HEK293T (cell line): ENCODE measurements at regions not wholly inside any gene's neighbourhood (a gene's known extent, or its start where the extent isn't known, plus 50 kb on each side); places are given as distances from the start of the nearest gene placed in this dataset.

Source experiments
- CTCF ChIA-PET: fragments of 350-600 bp; formaldehyde crosslinking; extraction: SDS; loops from one replicate; lab custom pipeline; 2021; ENCODE audit warnings: antibody characterized with exemption, inconsistent platforms; lab: Yijun Ruan, JAX
- POLR2A ChIA-PET: fragments of 350-600 bp; formaldehyde crosslinking; extraction: SDS; loops from one replicate; lab custom pipeline; 2020; ENCODE audit warnings: antibody characterized with exemption, inconsistent platforms; lab: Yijun Ruan, JAX
- DNase-seq: peaks from one replicate; pipeline ENCODE4 v3.0.0; 2012; ENCODE audit warnings: mixed read lengths; ENCODE audit errors: extremely low spot score
- ARNT ChIP-seq: fragments of 450-650 bp; IDR thresholded peaks from 2 replicates; pipeline ENCODE4 v1.6.1; 2017; ENCODE audit warnings: mild to moderate bottlenecking
- BHLHE40 ChIP-seq: fragments of 450-650 bp; IDR thresholded peaks from 2 replicates; pipeline ENCODE4 v1.6.1; 2016; ENCODE audit warnings: mild to moderate bottlenecking, moderate library complexity, borderline replicate concordance
- CTBP1 ChIP-seq: fragments of 450-650 bp; IDR thresholded peaks from 2 replicates; pipeline ENCODE4 v1.6.1; 2016; ENCODE audit warnings: borderline replicate concordance
- ELF4 ChIP-seq: fragments of 450-650 bp; IDR thresholded peaks from 2 replicates; pipeline ENCODE4 v1.6.1; 2017; ENCODE audit warnings: antibody characterized with exemption
- FOXA1 ChIP-seq: fragments of 450-650 bp; IDR thresholded peaks from 2 replicates; pipeline ENCODE4 v1.6.1; 2016; ENCODE audit warnings: mild to moderate bottlenecking
- FOXK2 ChIP-seq: fragments of 450-650 bp; IDR thresholded peaks from 2 replicates; pipeline ENCODE4 v1.6.1; 2016; ENCODE audit warnings: mild to moderate bottlenecking
- FOXM1 ChIP-seq: fragments of 450-650 bp; IDR thresholded peaks from 2 replicates; pipeline ENCODE4 v1.6.1; 2017; ENCODE audit warnings: mild to moderate bottlenecking, borderline replicate concordance
- HDGF ChIP-seq: fragments of 450-650 bp; IDR thresholded peaks from 2 replicates; pipeline ENCODE4 v1.6.1; 2017; ENCODE audit warnings: antibody characterized with exemption, borderline replicate concordance
- L3MBTL2 ChIP-seq: fragments of 450-650 bp; conservative IDR thresholded peaks from 2 replicates; pipeline ENCODE4 v1.6.1; 2016; ENCODE audit warnings: mild to moderate bottlenecking
- LEF1 ChIP-seq: fragments of 450-650 bp; IDR thresholded peaks from 2 replicates; pipeline ENCODE4 v1.6.1; 2017; ENCODE audit warnings: mild to moderate bottlenecking, borderline replicate concordance
- NFRKB ChIP-seq: fragments of 450-650 bp; IDR thresholded peaks from 2 replicates; pipeline ENCODE4 v1.6.1; 2016; ENCODE audit warnings: mild to moderate bottlenecking, moderate library complexity
- SP1 ChIP-seq: fragments of 450-650 bp; IDR thresholded peaks from 2 replicates; pipeline ENCODE4 v1.6.1; 2017
- SUZ12 ChIP-seq: fragments of 450-650 bp; IDR thresholded peaks from 2 replicates; pipeline ENCODE4 v1.6.1; 2016; ENCODE audit warnings: mild to moderate bottlenecking
- TARDBP ChIP-seq: fragments of 450-650 bp; IDR thresholded peaks from 2 replicates; pipeline ENCODE4 v1.6.1; 2016
- ZNF384 ChIP-seq: fragments of 450-650 bp; IDR thresholded peaks from 2 replicates; pipeline ENCODE4 v1.6.1; 2016
- TF ChIP-seq, protein P1 (sequence below): fragments of 450-650 bp; IDR thresholded peaks from 2 replicates; pipeline ENCODE4 v1.6.1; 2016

DNA sequence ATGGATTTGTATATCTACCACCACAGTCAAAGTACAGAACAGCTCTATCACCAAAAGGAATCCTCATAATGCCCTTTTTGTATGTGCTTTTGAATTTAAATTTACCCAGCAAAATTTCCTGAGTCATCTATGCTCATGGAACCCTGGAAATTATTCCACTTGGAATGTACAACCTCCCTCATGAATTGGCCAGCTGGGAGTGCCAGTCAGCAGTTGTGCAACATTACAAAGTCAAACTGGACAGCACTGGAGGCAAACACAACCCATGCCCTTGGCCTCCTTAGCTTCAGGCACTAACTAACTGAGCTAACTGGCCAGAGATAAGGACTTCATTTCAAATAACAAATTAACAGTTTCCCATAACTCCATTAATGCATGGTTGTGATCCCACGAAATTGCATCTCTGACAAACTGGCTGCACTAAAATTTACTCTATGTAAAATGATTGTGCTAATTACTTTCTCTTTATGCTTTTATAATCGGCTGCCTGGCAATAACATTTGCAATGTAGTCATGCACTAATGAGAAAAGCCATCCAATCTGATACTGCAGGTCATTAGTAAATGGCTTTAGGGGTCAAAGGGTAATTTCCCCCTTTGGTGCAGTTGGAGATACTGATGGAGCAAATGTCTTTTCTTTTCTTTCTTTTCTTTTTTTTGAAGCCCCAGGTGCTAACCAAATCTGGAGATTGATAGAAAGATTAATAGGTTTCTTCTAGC lies 270.5 kb downstream of the ACTR3 start:
- CTCF ChIA-PET = no interaction called here
- TF ChIP-seq HDGF (no peak), BHLHE40 (no peak), NFRKB (no peak), FOXA1 (no peak), TARDBP (no peak), FOXM1 (no peak), ARNT (no peak), LEF1 (no peak), CTBP1 (no peak), FOXK2 (no peak), ZNF384 (no peak), SUZ12 (no peak), SP1 (no peak), ELF4 (no peak), L3MBTL2 (no peak)
- TF ChIP-seq, protein P1, sequence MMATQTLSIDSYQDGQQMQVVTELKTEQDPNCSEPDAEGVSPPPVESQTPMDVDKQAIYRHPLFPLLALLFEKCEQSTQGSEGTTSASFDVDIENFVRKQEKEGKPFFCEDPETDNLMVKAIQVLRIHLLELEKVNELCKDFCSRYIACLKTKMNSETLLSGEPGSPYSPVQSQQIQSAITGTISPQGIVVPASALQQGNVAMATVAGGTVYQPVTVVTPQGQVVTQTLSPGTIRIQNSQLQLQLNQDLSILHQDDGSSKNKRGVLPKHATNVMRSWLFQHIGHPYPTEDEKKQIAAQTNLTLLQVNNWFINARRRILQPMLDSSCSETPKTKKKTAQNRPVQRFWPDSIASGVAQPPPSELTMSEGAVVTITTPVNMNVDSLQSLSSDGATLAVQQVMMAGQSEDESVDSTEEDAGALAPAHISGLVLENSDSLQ = no peak
- POLR2A ChIA-PET = no interaction called here
- no peak for DNase-seq

DNA sequence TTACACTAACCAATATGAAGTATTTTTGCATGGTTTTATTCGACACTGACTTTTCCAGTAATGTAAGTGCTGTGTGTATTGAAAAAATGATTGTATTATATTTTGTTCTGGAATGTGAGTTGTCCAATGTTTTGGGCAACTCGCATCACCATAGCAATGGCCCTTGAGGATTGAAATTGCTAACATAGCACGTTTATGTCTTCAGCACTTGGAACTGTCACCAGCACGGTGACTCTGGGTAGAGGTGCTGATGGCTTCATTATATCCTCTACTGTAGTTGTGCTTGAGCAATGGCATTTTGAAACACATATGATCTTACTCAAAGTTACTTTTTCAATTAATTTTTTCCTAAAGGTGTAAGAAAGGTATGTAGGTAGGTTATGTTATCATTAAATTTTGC lies 271.5 kb downstream of the ACTR3 start:
- CTCF ChIA-PET = no interaction called here
- DNase-seq = no peak
- TF ChIP-seq SUZ12 (no peak), ELF4 (no peak), LEF1 (no peak), HDGF (no peak), BHLHE40 (no peak)
- POLR2A ChIA-PET = interaction anchor here (0.7 kb wide), 1 partner anchor 242 kb away, joined by 3 read pairs; no protein-coding TSS in a partner anchor

DNA sequence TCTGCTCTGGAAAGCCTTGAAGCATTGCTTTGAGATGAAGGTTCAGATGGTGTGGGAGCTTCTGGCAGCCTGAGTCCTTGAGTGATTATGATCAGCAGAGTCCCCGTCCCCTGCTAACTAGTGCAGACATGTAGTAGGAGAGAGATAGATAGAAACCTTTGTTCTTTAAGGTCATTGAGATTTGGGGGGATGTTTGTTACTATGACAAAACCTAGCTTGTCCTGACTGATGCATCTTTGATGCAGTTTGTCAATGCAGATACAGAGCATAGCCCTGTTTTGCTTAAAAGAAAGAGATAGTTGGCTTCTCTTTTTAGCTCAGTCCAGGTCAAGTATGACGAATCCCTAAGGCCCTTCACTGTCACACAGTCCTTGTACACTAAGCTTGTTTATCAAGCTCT lies 274.6 kb upstream of the DPP10 start:
- ChIA-PET POLR2A (no interaction called here), CTCF (interaction anchor here (0.6 kb wide), 1 partner anchor 966 kb away, joined by 3 read pairs; no protein-coding TSS in a partner anchor)
- no peak for DNase-seq
- TF ChIP-seq BHLHE40 = no peak
- TF ChIP-seq ELF4 = no peak
- no peak for TF ChIP-seq HDGF
- no peak for TF ChIP-seq CTBP1
- TF ChIP-seq ZNF384 = no peak
- TF ChIP-seq FOXA1 = no peak
- no peak for TF ChIP-seq SUZ12

DNA sequence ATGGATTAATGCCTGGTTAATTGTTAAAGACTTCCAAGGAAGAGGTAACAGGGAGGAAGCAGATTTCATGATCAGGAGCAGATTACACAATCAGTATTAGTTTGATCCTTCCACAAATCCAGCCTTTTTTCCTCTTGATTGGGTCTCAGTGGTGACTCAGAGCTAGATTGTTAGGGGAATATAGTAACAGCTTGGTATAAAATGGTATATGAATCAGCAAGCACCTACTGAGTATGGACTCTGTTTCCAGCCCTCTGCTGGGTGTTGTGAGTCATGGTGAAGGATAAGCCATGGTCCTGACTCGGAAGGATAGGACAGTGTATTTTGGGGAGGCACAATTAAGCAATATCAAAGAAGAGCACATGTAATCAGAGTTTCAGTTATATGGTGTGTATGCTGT lies 272.4 kb upstream of the DPP10 start:
- no peak for DNase-seq
- ChIA-PET CTCF (no interaction called here), POLR2A (no interaction called here)
- TF ChIP-seq FOXK2 (no peak), L3MBTL2 (no peak), ZNF384 (no peak), BHLHE40 (no peak), ELF4 (no peak), TARDBP (no peak), HDGF (no peak), FOXM1 (no peak), FOXA1 (no peak), SP1 (no peak), LEF1 (no peak)

DNA sequence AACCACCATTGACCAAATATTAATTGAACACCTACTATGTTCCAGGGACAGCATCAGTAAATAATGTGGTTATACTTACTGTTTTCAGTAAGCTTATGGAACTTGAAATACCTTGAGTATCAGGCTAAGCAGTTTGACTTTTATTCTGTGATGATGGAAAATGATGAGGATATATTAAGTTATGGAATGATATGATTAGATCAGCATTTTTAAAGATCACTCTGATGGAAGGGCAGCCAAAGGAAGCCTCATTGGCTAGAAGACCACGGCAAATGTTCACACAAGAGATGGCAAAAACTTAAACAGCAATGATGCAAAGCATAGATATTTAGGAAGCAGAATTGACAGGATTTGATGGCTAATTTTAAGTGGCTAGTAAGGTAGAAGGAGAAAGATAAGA lies 266.9 kb upstream of the DPP10 start:
- TF ChIP-seq ELF4 (no peak), ZNF384 (no peak), SP1 (no peak), NFRKB (no peak), FOXA1 (no peak), FOXM1 (no peak), HDGF (no peak), BHLHE40 (no peak), SUZ12 (no peak)
- TF ChIP-seq, protein P1 = no peak
- CTCF ChIA-PET = no interaction called here
- no peak for DNase-seq
- POLR2A ChIA-PET = no interaction called here

DNA sequence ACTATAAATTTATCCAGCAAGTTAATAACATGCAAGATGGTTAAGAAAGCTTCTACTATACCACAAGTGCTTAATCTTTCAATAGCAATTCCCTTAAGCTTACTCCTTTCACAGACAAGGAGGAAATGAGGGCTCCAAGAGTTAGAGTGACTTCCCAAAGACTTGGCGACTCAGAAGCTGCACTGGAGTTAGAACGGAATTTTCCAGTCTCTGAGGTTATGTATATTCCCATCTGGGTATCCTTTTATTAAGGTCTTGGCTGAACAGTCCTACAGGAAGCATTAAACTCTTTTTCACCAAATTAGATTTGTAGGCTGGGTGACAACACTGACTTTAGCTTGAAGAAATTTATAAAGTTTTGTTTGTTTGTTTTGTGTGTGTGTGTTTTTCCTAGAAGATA lies 256.9 kb upstream of the DPP10 start:
- TF ChIP-seq HDGF = no peak
- TF ChIP-seq, protein P1 = no peak
- TF ChIP-seq TARDBP = no peak
- no peak for TF ChIP-seq BHLHE40
- TF ChIP-seq ELF4 = no peak
- TF ChIP-seq FOXA1 = no peak
- TF ChIP-seq SP1 = no peak
- TF ChIP-seq LEF1 = no peak
- no peak for DNase-seq
- CTCF ChIA-PET = no interaction called here
- POLR2A ChIA-PET = no interaction called here

DNA sequence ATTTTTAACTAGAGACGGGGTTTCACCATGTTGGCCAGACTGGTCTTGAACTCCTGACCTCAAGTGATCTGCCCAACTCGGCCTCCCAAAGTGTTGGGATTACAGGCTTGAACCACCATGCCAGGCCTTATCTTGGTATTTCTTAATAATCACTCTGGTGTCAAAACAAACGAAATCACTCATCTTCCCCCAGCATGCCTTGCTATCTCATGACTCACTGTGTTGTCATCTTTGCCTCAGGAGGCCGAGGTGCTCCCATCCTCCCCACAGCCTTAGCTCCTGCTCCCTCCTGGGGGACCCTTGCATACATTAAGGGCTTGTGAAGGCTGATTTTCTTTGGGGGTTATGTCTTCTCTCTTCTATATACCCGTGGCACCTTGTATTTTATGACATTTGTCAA lies 250.1 kb upstream of the DPP10 start:
- POLR2A ChIA-PET = no interaction called here
- CTCF ChIA-PET = no interaction called here
- no peak for TF ChIP-seq BHLHE40
- TF ChIP-seq ZNF384 = no peak
- no peak for TF ChIP-seq LEF1
- TF ChIP-seq ARNT = no peak
- no peak for TF ChIP-seq SP1
- TF ChIP-seq SUZ12 = no peak
- TF ChIP-seq TARDBP = no peak
- no peak for TF ChIP-seq FOXM1
- TF ChIP-seq HDGF = no peak
- TF ChIP-seq, protein P1 = no peak
- TF ChIP-seq L3MBTL2 = no peak
- no peak for TF ChIP-seq FOXA1
- no peak for TF ChIP-seq NFRKB
- no peak for TF ChIP-seq ELF4
- TF ChIP-seq CTBP1 = no peak
- TF ChIP-seq FOXK2 = no peak
- no peak for DNase-seq
